H1 (cell line): ENCODE measurements at regions not wholly inside any gene's neighbourhood (a gene's known extent, or its start where the extent isn't known, plus 50 kb on each side); places are given as distances from the start of the nearest gene placed in this dataset.

Experiments used
- ATF2 ChIP-seq: IDR thresholded peaks from 2 replicates; pipeline ENCODE4 v1.6.1; 2012; ENCODE audit warnings: low read length, inconsistent platforms
- BACH1 ChIP-seq: IDR thresholded peaks from 2 replicates; pipeline ENCODE4 v1.6.1; 2012; ENCODE audit warnings: low read length, improper control_type of control experiment
- CBX5 ChIP-seq: fragments of 300-800, 300-1000 bp; sonication (generic); IDR thresholded peaks from 2 replicates; pipeline ENCODE4 v1.7.1; 2016; ENCODE audit warnings: antibody characterized with exemption, low read length, low read depth
- CTCF ChIP-seq, 3 experiments: IDR thresholded peaks; 1 replicate in 2 of 3; 2 replicates in 1 of 3; pipeline versions ENCODE4 v1.5.1 to v1.6.1; 2011; ENCODE audit warnings: low read length in 3 of 3, mild to moderate bottlenecking in 3 of 3, inconsistent platforms in 2 of 3, low read depth in 1 of 3, moderate library complexity in 1 of 3; ENCODE audit not compliant: insufficient read depth in 1 of 3; ENCODE audit errors: control extremely low read depth in 1 of 3
- EZH2 ChIP-seq: fragments of 200-600 bp; sonication (generic); IDR thresholded peaks from 2 replicates; pipeline ENCODE4 v1.7.1; 2012; ENCODE audit warnings: low read depth, mild to moderate bottlenecking, moderate library complexity, low read length, inconsistent platforms; ENCODE audit not compliant: severe bottlenecking
- JUN ChIP-seq: IDR thresholded peaks from 2 replicates; pipeline ENCODE4 v1.6.1; 2011; ENCODE audit warnings: low read depth, mild to moderate bottlenecking, improper control_type of control experiment, low read length
- KDM4A ChIP-seq: IDR thresholded peaks from one replicate; pipeline ENCODE4 v1.7.1; 2012; ENCODE audit warnings: low read depth, mild to moderate bottlenecking, moderate library complexity, low read length, inconsistent platforms; ENCODE audit not compliant: severe bottlenecking
- SIN3A ChIP-seq, 2 experiments: IDR thresholded peaks in 1 of 2; conservative IDR thresholded peaks in 1 of 2; 2 replicates each; pipeline ENCODE4 v1.6.1; 2011 to 2012; ENCODE audit warnings: low read length in 2 of 2, improper control_type of control experiment in 1 of 2, low read depth in 1 of 2, mild to moderate bottlenecking in 1 of 2
- TAF1 ChIP-seq: IDR thresholded peaks from 2 replicates; pipeline ENCODE4 v1.6.1; 2011; ENCODE audit warnings: mild to moderate bottlenecking, low read depth, low read length
- TBP ChIP-seq: IDR thresholded peaks from 2 replicates; pipeline ENCODE4 v1.6.1; 2011; ENCODE audit warnings: low read depth, low read length, improper control_type of control experiment
- TEAD4 ChIP-seq: IDR thresholded peaks from 2 replicates; pipeline ENCODE4 v1.6.1; 2012; ENCODE audit warnings: low read depth, low read length, inconsistent platforms, mixed read lengths
- ZNF274 ChIP-seq: IDR thresholded peaks from 2 replicates; pipeline ENCODE4 v1.7.0; 2012; ENCODE audit warnings: low read length, borderline replicate concordance; ENCODE audit errors: extremely low read depth

GRCh38 chr10:90141791-90142190 is 440.4 kb downstream of the KIF20B start:
- TF ChIP-seq ZNF274 (no peak), TEAD4 (no peak), CTCF (IDR thresholded peaks at IDR 0.05; ENCODE audit: control extremely low read depth in 1 of 3, insufficient read depth in 1 of 3, low read depth in 1 of 3, low read length in 3 of 3) (no peak), TAF1 (no peak), KDM4A (no peak), BACH1 (no peak), JUN (no peak), TBP (no peak), CBX5 (no peak), SIN3A (conservative IDR thresholded peaks at IDR 0.05 in 1 of 2, IDR thresholded peaks at IDR 0.05 in 1 of 2; ENCODE audit: low read depth in 1 of 2, low read length in 2 of 2) (no peak), EZH2 (no peak), ATF2 (no peak)
